Right lobe of liver (tissue), 4 donors: ENCODE measurements at regions not wholly inside any gene's neighbourhood (a gene's known extent, or its start where the extent isn't known, plus 50 kb on each side); places are given as distances from the start of the nearest gene placed in this dataset.

Experiments
- POLR2A ChIP-seq: fragments of 450-650 bp; IDR thresholded peaks from one replicate; pipeline ENCODE4 v1.6.1; 2017; ENCODE audit warnings: antibody characterized with exemption, mild to moderate bottlenecking
- TF ChIP-seq, protein P1 (sequence below), 4 donors: fragments of 200-600 bp in 3 of 4; fragments of 450-650 bp in 1 of 4; IDR thresholded peaks; one replicate each; pipeline versions ENCODE4 v1.5.1 to v1.8.0; 2016 to 2022; ENCODE audit warnings: antibody characterized with exemption in 4 of 4, mild to moderate bottlenecking in 2 of 4
- donor health status: DM: no; HTN: no; CAD: no.
- donor health status: DM: no; HTN: no; CAD: no.
- donor health status: DM: no; HTN: yes; CAD: no.

DNA sequence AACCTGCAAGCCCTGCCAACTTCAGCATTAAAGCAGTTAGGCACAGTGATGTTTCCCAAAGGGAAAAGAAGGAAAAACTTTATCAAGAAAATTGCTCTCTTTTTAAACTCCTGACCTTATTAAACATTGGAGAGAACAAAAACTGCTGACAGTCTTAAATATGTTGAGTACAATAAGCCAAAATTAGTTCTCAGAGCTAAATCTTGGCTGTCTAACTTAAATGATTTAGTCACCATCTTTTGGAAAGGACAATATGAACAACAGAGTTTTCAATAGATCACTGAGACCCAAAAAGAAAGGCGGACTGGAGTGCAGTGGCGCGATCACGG is 70.8 kb downstream of the DUSP6 start:
- TF ChIP-seq, protein P1, sequence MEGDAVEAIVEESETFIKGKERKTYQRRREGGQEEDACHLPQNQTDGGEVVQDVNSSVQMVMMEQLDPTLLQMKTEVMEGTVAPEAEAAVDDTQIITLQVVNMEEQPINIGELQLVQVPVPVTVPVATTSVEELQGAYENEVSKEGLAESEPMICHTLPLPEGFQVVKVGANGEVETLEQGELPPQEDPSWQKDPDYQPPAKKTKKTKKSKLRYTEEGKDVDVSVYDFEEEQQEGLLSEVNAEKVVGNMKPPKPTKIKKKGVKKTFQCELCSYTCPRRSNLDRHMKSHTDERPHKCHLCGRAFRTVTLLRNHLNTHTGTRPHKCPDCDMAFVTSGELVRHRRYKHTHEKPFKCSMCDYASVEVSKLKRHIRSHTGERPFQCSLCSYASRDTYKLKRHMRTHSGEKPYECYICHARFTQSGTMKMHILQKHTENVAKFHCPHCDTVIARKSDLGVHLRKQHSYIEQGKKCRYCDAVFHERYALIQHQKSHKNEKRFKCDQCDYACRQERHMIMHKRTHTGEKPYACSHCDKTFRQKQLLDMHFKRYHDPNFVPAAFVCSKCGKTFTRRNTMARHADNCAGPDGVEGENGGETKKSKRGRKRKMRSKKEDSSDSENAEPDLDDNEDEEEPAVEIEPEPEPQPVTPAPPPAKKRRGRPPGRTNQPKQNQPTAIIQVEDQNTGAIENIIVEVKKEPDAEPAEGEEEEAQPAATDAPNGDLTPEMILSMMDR (IDR thresholded peaks at IDR 0.05): no peak
- no peak for TF ChIP-seq POLR2A
